Uterus (tissue), 2 donors: ENCODE measurements at regions not wholly inside any gene's neighbourhood (a gene's known extent, or its start where the extent isn't known, plus 50 kb on each side); places are given as distances from the start of the nearest gene placed in this dataset.

ENCODE experiments used
- CTCF ChIP-seq, 4 experiments: fragments of 200-600 bp in 2 of 4; fragments of 450-650 bp in 2 of 4; sonication (generic) in 2 of 4; IDR thresholded peaks; one replicate each; pipeline ENCODE4 v1.5.1; 2016 to 2019; ENCODE audit warnings: antibody characterized with exemption in 4 of 4, mild to moderate bottlenecking in 2 of 4, moderate library complexity in 1 of 4
- POLR2A ChIP-seq, 2 donors: fragments of 450-650 bp; IDR thresholded peaks; one replicate each; pipeline ENCODE4 v1.6.1; 2016; ENCODE audit warnings: antibody characterized with exemption in 2 of 2, mild to moderate bottlenecking in 1 of 2, moderate library complexity in 1 of 2

GRCh38 chr14:54219261-54220070 is 177.3 kb upstream of the CDKN3 start:
- no peak for TF ChIP-seq CTCF (IDR thresholded peaks at IDR 0.05)
- TF ChIP-seq POLR2A (IDR thresholded peaks at IDR 0.05) = no peak
